AG04449 (cell line): ENCODE measurements at regions not wholly inside any gene's neighbourhood (a gene's known extent, or its start where the extent isn't known, plus 50 kb on each side); places are given as distances from the start of the nearest gene placed in this dataset.

Experiments used
- CTCF ChIA-PET: fragments of 350-600 bp; formaldehyde crosslinking; extraction: SDS; loops from one replicate; lab custom pipeline; 2021; ENCODE audit warnings: antibody characterized with exemption; lab: Yijun Ruan, JAX
- POLR2A ChIA-PET: fragments of 400-600, 350-600 bp; formaldehyde crosslinking; extraction: SDS; loops from one replicate; lab custom pipeline; 2020; ENCODE audit warnings: antibody characterized with exemption, inconsistent platforms; lab: Yijun Ruan, JAX
- DNase-seq: peaks from one replicate; pipeline ENCODE4 v3.0.0-alpha.2; 2010; ENCODE audit warnings: low read depth, low spot score
- H3K4me3 ChIP-seq: 2 replicates; pipeline ENCODE4 v1.5.1; 2011; ENCODE audit warnings: low read depth, mild to moderate bottlenecking, control low read depth, low read length
- TF ChIP-seq, protein P1 (sequence below): IDR thresholded peaks from one replicate; pipeline ENCODE4 v1.5.1; 2011; ENCODE audit warnings: mild to moderate bottlenecking, moderate library complexity, low read length, control low read depth, inconsistent platforms; ENCODE audit not compliant: insufficient read depth; ENCODE audit errors: missing control alignments

DNA sequence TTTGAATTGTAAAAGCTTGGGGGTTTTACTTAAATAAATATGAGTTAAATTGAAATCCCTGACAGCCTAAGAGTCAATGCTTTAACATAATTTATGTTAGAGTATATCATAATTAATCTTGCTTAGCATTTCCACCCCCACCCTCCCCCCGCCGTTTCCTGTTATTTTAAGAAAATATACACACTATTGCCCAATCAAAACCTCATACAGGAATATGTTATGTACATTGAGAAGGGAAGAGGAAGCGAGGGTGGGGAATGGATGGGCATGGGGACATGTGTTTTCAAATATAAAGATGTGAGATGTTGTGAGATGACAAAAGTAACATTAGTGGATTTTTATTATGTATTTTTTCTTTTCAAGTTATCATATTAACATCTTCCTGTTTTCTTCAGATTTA, 561.1 kb upstream of the MEF2C start:
- ChIA-PET CTCF (no interaction called here), POLR2A (no interaction called here)
- no peak for DNase-seq
- no peak overlapping the region for H3K4me3 ChIP-seq
- TF ChIP-seq, protein P1, sequence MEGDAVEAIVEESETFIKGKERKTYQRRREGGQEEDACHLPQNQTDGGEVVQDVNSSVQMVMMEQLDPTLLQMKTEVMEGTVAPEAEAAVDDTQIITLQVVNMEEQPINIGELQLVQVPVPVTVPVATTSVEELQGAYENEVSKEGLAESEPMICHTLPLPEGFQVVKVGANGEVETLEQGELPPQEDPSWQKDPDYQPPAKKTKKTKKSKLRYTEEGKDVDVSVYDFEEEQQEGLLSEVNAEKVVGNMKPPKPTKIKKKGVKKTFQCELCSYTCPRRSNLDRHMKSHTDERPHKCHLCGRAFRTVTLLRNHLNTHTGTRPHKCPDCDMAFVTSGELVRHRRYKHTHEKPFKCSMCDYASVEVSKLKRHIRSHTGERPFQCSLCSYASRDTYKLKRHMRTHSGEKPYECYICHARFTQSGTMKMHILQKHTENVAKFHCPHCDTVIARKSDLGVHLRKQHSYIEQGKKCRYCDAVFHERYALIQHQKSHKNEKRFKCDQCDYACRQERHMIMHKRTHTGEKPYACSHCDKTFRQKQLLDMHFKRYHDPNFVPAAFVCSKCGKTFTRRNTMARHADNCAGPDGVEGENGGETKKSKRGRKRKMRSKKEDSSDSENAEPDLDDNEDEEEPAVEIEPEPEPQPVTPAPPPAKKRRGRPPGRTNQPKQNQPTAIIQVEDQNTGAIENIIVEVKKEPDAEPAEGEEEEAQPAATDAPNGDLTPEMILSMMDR = no peak

DNA sequence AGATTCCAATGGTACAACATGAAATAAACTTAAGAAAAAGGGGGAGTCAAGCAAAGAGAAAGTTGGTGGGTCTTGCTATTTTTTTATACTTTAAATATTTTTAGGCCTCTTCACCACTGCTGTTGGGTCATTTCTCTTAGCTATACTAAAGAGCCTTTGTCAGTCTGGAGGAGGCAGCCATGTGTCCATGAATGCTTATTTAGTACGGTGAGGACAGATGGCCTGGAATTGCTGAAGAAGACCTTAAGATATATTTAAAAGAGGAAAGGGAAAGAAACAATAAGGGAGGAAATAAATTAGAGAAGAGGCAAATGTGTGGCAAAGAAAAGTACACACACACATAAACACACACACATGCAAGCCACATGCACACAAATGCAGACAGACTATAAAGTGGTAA, 560.5 kb upstream of the MEF2C start:
- no peak for DNase-seq
- H3K4me3 ChIP-seq = no peak overlapping the region
- ChIA-PET POLR2A (no interaction called here), CTCF (no interaction called here)
- TF ChIP-seq, protein P1 = no peak

DNA sequence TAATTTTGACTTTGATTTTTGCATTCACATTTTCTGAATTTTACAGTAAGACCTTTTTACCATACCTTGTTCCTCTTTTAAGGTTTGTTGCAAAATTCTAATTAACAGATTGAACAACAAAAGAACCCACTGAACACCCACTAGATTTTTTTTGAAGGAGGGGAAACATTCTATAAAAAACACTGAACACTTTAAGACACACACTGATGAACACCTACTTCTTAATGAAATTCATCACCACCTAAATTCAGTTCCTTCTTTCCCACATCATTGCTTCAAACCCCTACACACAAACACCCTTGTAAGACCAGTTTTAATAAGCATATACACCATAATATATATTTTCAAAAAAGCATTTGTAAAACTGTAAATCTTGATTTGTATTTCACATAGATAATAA, 559.0 kb upstream of the MEF2C start:
- no peak overlapping the region for H3K4me3 ChIP-seq
- no peak for DNase-seq
- ChIA-PET CTCF (no interaction called here), POLR2A (no interaction called here)
- TF ChIP-seq, protein P1 = no peak

DNA sequence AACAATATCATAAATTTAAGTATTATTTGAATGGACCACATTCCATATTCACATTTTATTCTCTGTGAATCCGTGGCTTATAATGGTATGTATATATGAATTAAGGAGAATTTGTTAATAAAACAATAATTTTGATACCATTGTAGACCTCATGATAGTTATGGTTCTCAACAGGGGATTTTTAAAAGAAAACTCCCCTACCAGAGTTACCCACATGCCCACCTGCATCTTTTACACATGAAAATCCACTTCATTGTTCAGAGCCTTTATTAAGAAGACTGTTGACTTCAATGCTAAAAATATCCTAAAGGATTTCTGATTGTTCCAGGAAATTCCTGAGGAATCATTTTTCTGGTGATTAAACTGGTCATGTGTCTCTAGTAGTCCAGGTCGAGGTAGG, 557.7 kb upstream of the MEF2C start:
- no peak overlapping the region for H3K4me3 ChIP-seq
- TF ChIP-seq, protein P1 = no peak
- POLR2A ChIA-PET = no interaction called here
- CTCF ChIA-PET = no interaction called here
- no peak for DNase-seq

DNA sequence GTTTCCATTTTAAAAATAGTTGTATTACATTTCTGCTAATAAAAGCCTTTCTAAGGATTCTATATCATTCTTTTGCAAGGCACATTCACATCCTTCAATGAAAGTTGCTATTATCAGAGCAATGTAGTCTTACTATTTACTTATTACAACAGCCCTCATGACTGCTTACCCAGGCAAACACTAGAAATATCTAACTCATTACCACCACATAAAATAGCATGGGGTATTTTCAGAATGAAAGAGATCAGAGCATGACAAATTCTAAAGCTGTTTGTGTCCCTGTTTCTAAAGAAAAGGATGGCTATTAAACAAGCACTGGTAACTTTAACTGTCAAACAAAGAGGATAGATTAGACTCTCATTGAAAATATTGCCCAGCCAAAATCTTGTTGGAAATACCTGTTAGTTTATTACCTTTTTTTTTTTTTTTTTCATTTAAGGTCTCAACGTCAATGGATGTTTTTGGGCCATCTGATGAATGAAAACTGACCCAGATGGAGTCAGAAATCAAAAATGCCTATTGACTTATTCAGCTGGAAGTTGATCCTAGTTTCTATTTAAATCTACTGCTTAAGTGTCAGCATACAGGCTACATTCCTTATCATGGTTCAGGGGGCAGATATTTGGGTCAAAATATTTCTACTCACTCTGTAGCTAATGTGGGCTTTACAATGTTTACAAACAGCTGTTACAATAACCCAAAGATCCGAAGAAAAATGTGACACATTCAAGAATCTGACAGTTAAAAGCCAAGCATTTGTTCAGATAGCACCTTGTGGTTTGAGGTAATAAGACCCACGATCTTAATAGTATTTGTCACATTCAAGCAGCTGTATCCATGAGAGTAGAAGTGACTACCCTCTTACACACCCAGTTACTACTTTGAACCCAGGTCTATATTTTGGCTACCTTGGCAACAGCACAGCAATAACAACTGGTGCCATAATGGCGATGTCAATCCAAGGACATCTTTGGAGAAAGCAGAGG, 554.8 kb upstream of the MEF2C start:
- no peak overlapping the region for H3K4me3 ChIP-seq
- ChIA-PET CTCF (no interaction called here), POLR2A (no interaction called here)
- TF ChIP-seq, protein P1 = no peak
- no peak for DNase-seq

DNA sequence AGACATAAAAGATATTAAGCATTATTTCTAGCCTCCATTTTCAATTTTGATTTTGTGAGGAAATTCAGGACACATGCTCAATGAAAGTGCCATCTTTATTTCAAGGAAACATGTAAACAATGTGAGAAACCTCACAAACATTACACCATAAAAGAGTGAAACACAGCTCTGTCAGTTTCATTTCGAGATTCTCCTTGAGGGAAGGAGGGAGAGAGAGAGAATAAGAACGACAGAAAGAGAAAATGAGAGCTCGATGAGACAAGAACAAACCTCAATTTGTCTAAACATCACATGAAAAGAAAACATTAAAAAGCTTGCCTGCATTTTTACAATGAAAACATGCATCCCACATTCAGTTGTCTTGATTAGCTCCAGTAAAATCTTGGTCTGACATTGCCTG, 553.5 kb upstream of the MEF2C start:
- POLR2A ChIA-PET = no interaction called here
- TF ChIP-seq, protein P1 = no peak
- DNase-seq = no peak
- CTCF ChIA-PET = no interaction called here
- no peak overlapping the region for H3K4me3 ChIP-seq
